ENCODE measurements at regions not wholly inside any gene's neighbourhood (a gene's known extent, or its start where the extent isn't known, plus 50 kb on each side); places are given as distances from the start of the nearest gene placed in this dataset.

- TF ChIP-seq CTCF (IDR thresholded peaks at IDR 0.05; ENCODE audit: low read depth, low read length, missing input control): no peak
- TF ChIP-seq EGR1 (IDR thresholded peaks at IDR 0.05; ENCODE audit: low read depth in 2 of 2): no peak
- TF ChIP-seq, protein P1, sequence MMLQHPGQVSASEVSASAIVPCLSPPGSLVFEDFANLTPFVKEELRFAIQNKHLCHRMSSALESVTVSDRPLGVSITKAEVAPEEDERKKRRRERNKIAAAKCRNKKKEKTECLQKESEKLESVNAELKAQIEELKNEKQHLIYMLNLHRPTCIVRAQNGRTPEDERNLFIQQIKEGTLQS (IDR thresholded peaks at IDR 0.05): no peak
- TF ChIP-seq NR2F2 (IDR thresholded peaks at IDR 0.05): no peak
- no peak for TF ChIP-seq SP1 (IDR thresholded peaks at IDR 0.05)
- no peak for TF ChIP-seq RAD21 (IDR thresholded peaks at IDR 0.05)
- TF ChIP-seq TAF1 (conservative IDR thresholded peaks at IDR 0.05): no peak
- TF ChIP-seq GABPA (IDR thresholded peaks at IDR 0.05 in 1 of 2, conservative IDR thresholded peaks at IDR 0.05 in 1 of 2): no peak
- no peak for TF ChIP-seq MAX (IDR thresholded peaks at IDR 0.05)
- TF ChIP-seq ZBTB33 (IDR thresholded peaks at IDR 0.05): no peak
- TF ChIP-seq, protein P2, sequence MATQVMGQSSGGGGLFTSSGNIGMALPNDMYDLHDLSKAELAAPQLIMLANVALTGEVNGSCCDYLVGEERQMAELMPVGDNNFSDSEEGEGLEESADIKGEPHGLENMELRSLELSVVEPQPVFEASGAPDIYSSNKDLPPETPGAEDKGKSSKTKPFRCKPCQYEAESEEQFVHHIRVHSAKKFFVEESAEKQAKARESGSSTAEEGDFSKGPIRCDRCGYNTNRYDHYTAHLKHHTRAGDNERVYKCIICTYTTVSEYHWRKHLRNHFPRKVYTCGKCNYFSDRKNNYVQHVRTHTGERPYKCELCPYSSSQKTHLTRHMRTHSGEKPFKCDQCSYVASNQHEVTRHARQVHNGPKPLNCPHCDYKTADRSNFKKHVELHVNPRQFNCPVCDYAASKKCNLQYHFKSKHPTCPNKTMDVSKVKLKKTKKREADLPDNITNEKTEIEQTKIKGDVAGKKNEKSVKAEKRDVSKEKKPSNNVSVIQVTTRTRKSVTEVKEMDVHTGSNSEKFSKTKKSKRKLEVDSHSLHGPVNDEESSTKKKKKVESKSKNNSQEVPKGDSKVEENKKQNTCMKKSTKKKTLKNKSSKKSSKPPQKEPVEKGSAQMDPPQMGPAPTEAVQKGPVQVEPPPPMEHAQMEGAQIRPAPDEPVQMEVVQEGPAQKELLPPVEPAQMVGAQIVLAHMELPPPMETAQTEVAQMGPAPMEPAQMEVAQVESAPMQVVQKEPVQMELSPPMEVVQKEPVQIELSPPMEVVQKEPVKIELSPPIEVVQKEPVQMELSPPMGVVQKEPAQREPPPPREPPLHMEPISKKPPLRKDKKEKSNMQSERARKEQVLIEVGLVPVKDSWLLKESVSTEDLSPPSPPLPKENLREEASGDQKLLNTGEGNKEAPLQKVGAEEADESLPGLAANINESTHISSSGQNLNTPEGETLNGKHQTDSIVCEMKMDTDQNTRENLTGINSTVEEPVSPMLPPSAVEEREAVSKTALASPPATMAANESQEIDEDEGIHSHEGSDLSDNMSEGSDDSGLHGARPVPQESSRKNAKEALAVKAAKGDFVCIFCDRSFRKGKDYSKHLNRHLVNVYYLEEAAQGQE (IDR thresholded peaks at IDR 0.05): no peak
- TF ChIP-seq RXRA (IDR thresholded peaks at IDR 0.05): no peak
- no peak for TF ChIP-seq HNF4A (conservative IDR thresholded peaks at IDR 0.05)
These were observed 417.1 kb downstream of the BCKDHB start for GRCh38 chr6:80523531-80523997.
